ENCODE measurements at regions not wholly inside any gene's neighbourhood (a gene's known extent, or its start where the extent isn't known, plus 50 kb on each side); places are given as distances from the start of the nearest gene placed in this dataset.
A peak's percentile ranks its signal among the peaks of the same experiment; 100 is the strongest.

GRCh38 chr4:37058826-37059225, 185.7 kb upstream of the NWD2 start:
- Mint-ChIP-seq H3K4me3 (ENCODE audit: unreplicated experiment) (no peak overlapping the region), H3K36me3 (ENCODE audit: unreplicated experiment) (no peaks in the 10 kb centered on the region), H3K4me1 (ENCODE audit: low read depth, unreplicated experiment) (peaks cover 10% of the 10 kb centered on the region), H3K9me3 (ENCODE audit: unreplicated experiment) (peaks cover 4% of the 10 kb centered on the region), H3K27ac (ENCODE audit: unreplicated experiment) (no peak overlapping the region), H3K27me3 (ENCODE audit: unreplicated experiment) (peaks cover 4% of the 10 kb centered on the region)
- no peak for DNase-seq
- TF ChIP-seq CTCF (IDR thresholded peaks at IDR 0.05; ENCODE audit: partially characterized antibody, unreplicated experiment) = no peak

GRCh38 chr4:37066159-37066558, 178.4 kb upstream of the NWD2 start:
- no peak for DNase-seq
- H3K4me3 Mint-ChIP-seq (ENCODE audit: unreplicated experiment) = no peak overlapping the region
- no peaks in the 10 kb centered on the region for H3K9me3 Mint-ChIP-seq (ENCODE audit: unreplicated experiment)
- TF ChIP-seq CTCF (IDR thresholded peaks at IDR 0.05; ENCODE audit: partially characterized antibody, unreplicated experiment) = no peak
- H3K27me3 Mint-ChIP-seq (ENCODE audit: unreplicated experiment) = no peaks in the 10 kb centered on the region
- no peak overlapping the region for H3K27ac Mint-ChIP-seq (ENCODE audit: unreplicated experiment)
- H3K36me3 Mint-ChIP-seq (ENCODE audit: unreplicated experiment) = no peaks in the 10 kb centered on the region
- H3K4me1 Mint-ChIP-seq (ENCODE audit: low read depth, unreplicated experiment) = no peaks in the 10 kb centered on the region

DNA sequence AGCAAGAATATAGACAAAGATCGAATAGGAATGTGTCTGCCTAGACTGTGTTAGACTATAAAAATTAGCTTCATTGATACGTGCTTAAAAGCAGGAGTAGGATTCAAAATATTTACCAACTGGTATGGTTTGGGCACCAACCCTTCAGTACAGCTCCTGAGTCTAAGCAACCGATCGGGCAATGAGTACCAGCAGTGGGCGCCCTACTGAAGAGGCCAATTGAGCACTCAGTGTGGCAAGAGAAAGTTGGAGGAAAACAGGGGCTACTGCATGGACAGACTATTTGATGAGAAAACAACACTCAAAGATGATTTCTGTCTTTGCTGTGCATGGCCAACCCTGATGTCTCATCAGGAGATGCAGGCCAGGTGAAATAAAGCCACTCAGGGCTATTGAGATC, 176.0 kb upstream of the NWD2 start:
- Mint-ChIP-seq H3K27me3 (ENCODE audit: unreplicated experiment) (no peaks in the 10 kb centered on the region), H3K27ac (ENCODE audit: unreplicated experiment) (no peak overlapping the region), H3K4me3 (ENCODE audit: unreplicated experiment) (no peak overlapping the region), H3K9me3 (ENCODE audit: unreplicated experiment) (no peaks in the 10 kb centered on the region), H3K36me3 (ENCODE audit: unreplicated experiment) (no peaks in the 10 kb centered on the region), H3K4me1 (ENCODE audit: low read depth, unreplicated experiment) (no peaks in the 10 kb centered on the region)
- no peak for TF ChIP-seq CTCF (IDR thresholded peaks at IDR 0.05; ENCODE audit: partially characterized antibody, unreplicated experiment)
- DNase-seq = peak; percentile 20

- H3K27me3 Mint-ChIP-seq (ENCODE audit: unreplicated experiment) = no peaks in the 10 kb centered on the region
- no peaks in the 10 kb centered on the region for H3K9me3 Mint-ChIP-seq (ENCODE audit: unreplicated experiment)
- H3K36me3 Mint-ChIP-seq (ENCODE audit: unreplicated experiment) = no peaks in the 10 kb centered on the region
- no peaks in the 10 kb centered on the region for H3K4me1 Mint-ChIP-seq (ENCODE audit: low read depth, unreplicated experiment)
- no peak overlapping the region for H3K4me3 Mint-ChIP-seq (ENCODE audit: unreplicated experiment)
- TF ChIP-seq CTCF (IDR thresholded peaks at IDR 0.05; ENCODE audit: partially characterized antibody, unreplicated experiment) = no peak
- no peak overlapping the region for H3K27ac Mint-ChIP-seq (ENCODE audit: unreplicated experiment)
- no peak for DNase-seq
These were observed 174.5 kb upstream of the NWD2 start for GRCh38 chr4:37070041-37070440.

- no peak overlapping the region for H3K27ac Mint-ChIP-seq (ENCODE audit: unreplicated experiment)
- TF ChIP-seq CTCF (IDR thresholded peaks at IDR 0.05; ENCODE audit: partially characterized antibody, unreplicated experiment) = no peak
- DNase-seq = no peak
- no peaks in the 10 kb centered on the region for H3K4me1 Mint-ChIP-seq (ENCODE audit: low read depth, unreplicated experiment)
- no peaks in the 10 kb centered on the region for H3K9me3 Mint-ChIP-seq (ENCODE audit: unreplicated experiment)
- H3K36me3 Mint-ChIP-seq (ENCODE audit: unreplicated experiment) = no peaks in the 10 kb centered on the region
- no peak overlapping the region for H3K4me3 Mint-ChIP-seq (ENCODE audit: unreplicated experiment)
- no peaks in the 10 kb centered on the region for H3K27me3 Mint-ChIP-seq (ENCODE audit: unreplicated experiment)
These were observed 173.0 kb upstream of the NWD2 start for GRCh38 chr4:37071576-37071975.
